ENCODE measurements at regions not wholly inside any gene's neighbourhood (a gene's known extent, or its start where the extent isn't known, plus 50 kb on each side); places are given as distances from the start of the nearest gene placed in this dataset.

DNA sequence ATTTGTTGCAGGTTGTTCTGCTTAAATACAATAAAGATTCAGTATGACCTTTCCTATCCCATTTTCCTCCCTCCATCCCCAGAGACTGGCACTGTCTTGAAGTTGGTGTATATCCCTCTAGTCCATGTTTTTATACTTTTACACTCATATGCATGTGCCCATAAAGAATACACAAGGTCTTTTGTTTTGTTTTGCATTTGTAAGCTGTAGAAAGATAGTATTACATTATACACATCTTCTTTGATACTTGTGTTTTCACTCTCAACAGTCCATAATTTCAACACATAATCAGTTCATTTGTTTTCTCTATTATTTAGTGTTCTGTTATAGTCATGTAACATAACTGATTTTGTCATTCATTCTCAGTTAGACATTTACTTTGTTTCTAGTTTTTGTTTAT, 88.7 kb upstream of the AADACL2 start:
- TF ChIP-seq POLR2A (IDR thresholded peaks at IDR 0.05; ENCODE audit: low read depth, low read length) (no peak), POLR2AphosphoS5 (IDR thresholded peaks at IDR 0.05; ENCODE audit: low read depth, low read length) (no peak), TAF1 (IDR thresholded peaks at IDR 0.05; ENCODE audit: low read depth, low read length) (no peak), POU2F2 (IDR thresholded peaks at IDR 0.05; ENCODE audit: low read depth, low read length) (no peak)

Measured in GM12891 (cell line).